Fibroblast of peridontal ligament (primary cell): ENCODE measurements at regions not wholly inside any gene's neighbourhood (a gene's known extent, or its start where the extent isn't known, plus 50 kb on each side); places are given as distances from the start of the nearest gene placed in this dataset.
"Not testable (repeated sequence)": the region's sequence is repeated elsewhere in the genome, so short reads cannot be mapped to it uniquely, and the experiment has no call there.

ENCODE experiments used
- DNase-seq: peaks from one replicate; pipeline ENCODE4 v3.0.0-alpha.2; 2010; ENCODE audit errors: extremely low read depth

DNA sequence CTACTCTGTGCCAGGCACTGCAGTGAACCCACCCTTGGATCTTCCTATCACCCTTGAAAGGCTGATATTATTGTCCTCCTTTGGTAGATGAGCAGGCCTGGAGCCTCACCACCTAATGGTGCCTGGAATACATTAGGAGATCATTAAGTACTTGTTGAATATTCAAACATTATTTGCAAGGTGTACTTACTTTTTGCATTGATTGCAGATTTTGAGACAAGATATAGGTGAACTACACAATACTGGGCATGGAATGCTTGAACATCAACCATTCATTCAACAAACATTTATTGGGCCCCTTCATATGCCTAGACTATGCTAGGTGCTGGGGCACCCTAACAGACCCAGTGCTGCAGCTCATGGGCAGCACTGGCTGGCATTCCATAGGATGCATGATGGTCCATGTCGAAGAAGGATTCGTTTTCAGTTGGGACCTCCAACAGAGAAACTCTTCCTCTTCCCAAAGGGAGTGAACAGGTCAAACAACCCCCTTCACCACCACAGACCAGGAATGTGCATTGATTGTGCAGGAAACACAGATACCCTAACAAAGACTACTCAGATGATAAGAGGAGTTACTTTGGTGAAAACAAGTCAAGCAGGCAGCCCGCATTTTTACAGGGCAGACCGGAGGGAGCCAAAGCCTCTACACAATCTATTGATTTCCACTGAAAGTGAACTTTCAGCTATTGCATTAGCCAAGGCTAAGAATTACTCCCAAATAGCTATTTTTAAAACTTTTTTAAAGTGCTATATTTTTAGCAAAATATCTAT lies 149.6 kb upstream of the SH3BP4 start:
- no peak for DNase-seq

DNA sequence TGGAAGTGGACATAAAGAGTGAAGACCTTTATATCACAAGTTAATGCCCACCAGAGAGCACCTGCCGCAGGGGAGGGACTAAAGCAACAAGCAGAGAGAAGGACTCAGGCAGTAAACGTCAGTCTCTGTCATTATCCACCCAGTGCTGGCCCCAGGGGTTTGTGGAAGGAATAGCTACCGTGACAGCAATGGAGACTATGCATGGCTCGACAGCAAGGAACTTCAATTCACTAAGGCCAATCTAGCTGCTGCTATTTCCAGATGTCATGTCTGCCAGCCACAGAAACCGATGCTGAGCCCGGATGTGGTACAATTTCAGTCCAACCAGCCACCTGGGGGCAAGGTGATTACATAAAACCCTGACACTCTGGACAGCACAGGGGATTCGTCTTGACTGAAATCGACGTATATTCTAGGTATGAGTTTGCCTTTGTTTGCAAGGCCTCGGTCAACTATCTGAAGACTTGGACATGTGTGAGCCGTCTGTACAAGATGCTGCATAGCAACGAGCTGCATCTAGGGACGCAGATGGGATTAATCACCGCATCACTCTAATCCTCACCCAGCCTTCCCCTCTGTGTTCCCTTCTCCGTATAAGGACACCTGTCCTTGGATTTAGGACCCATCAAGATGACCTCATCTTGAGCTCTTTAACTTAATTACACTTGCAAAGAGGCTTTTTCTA lies 154.1 kb upstream of the SH3BP4 start:
- DNase-seq = no peak

DNA sequence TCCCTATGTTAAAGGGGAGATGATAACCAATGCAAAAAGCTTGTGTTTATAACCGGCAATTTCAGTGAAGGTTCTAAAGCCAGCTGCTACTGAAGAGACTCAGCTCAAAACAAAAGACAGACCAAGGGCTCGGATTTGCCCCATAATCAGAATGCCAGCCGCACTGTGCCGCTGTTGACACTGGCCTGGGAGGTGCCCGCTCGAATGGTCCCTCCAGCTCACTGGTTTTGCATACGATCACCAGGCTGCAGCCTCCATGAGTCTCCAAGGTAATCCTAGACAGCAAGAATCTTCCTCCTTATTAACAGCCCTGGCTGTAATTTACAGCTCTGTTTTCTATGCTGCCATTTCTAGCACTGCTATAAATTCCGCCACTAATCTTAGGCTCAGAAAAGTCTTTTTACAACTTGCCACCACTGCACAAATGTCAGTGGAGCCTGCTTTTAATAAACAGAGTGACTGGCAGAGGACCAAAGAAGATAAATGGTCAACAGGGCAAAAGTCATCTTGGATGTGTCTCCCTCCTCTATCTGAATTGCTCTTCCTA lies 155.7 kb upstream of the SH3BP4 start:
- DNase-seq = no peak

DNA sequence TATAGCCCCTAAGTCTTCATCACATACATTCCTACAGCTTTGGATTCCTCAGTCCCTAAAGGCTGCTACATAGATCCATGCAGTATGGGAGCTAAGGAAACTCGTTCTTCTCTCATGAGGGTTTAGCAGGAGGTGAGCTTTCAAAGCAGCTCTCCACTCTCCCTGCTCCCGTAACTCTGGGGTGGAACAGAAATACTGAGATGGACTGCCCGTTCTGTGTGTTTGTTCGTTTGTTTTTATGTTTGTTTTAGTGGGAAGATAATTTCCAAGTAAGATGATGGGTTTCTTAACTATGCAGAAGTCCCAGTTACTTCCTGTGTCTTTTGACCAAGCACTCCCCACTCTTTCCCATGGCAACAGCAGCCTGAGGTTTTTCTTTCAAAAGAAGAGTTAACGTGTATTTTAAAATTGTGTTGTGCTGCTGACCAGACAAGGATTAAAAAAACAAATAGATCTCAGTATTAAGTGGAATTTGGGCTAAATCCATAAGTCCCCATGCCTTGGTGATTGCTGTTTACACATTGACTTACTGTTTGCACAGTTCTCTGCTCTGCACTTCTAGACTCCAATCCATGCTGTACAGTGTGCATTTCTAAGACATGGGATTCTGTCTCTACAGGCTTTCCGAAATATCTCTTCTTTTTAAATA lies 156.4 kb upstream of the SH3BP4 start:
- peak; percentile 40 for DNase-seq

DNA sequence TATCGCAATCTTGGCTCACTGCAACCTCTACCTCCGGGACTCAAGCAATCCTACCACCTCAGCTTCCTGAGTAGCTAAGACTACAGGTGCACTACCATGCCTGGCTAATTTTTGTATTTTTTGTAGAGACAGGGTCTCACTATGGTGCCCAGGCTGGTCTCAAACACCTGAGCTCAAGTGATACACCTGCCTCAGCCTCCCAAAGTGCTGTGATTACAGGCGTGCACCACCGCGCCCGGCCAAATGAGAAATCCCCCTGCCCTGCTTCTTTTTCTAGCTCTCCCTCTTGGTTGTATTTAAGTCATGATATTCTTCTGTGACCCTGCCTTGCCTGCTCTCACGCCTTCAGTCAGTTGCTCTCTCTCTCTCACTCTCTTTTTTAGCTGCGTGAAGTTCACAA lies 157.0 kb upstream of the SH3BP4 start:
- DNase-seq = no peak

DNA sequence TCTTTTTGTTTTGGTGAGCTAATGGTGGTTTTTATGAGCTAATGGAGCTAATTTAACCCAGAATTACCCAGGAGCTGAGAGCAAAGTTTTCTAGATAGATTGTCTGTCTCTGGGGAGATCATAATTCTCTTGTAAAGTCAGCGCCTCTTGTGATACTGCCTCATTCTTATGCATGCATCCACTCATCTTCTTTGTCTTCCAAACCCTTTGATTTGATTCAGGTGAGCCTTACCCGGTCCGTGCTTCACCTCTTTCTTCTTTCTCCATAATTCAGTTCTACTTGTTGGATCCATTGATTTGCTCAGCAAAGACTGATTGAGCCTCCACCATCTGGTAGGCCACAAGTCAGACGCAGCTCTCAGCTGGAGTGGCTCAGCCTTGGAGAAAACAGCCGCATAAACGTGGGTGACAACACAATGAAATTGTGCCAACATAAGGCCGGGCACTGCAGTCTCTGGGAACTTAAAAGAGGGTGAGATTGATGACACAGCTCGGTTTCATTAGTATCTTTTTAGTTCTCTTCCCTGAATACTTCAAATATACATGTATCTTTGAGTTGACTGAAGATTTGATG lies 158.5 kb upstream of the SH3BP4 start:
- no peak for DNase-seq

DNA sequence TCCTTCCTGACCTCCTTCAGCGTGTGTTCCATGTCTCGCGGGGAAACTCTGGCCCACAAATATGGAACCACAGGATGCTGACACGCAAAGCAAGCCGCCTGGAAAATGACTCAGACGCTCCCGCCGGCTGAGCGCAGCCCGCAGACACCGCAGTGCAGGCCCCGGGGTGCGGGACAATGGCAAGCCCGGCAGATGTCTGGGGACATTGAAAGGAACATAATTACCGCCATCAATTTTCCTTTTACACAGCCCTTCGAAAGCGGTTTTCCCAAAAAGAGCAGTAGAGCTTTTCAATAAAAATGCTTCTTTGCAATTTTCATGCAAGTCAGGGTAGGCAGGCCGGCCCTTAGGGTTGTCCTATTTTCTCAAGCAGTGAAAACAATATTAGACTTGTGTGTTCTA lies 159.2 kb upstream of the SH3BP4 start:
- peak; percentile 80 for DNase-seq

DNA sequence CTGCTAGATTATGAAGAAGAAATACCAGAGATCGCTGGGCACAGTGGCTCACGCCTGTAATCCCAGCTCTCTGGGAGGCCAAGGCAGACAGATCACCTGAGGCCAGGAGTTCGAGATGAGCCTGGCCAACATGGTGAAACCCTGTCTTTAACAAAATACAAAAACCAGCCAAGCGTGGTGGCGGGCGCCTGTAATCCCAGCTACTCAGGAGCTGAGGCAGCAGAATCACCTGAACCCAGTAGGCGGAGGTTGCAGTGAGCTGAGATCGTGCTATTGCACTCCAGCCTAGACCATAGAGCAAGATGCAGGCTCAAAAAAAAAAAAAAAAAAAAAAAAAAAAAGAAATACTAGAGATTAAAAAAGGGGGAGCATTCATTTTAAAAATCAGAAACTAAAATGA lies 159.7 kb upstream of the SH3BP4 start:
- not testable (repeated sequence) for DNase-seq

DNA sequence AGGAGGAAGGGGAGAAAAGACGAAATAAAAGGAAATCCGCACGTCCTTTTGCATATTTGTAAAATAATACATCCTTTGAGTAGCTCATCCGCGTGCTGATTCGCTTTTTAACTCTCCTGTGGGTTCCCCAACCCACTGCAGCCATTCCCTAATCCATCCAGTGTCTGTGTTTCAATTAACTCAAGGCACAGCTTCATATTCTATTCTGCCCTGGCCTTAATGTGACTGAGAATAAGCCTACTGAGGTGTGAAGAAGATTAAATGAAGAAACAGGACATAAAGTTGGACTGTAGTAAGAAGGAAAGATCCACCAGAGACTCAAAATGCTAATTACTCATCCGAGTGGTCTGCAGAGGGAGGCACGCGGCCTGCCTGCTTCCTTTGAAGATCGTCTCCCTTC lies 161.4 kb upstream of the SH3BP4 start:
- DNase-seq = no peak

DNA sequence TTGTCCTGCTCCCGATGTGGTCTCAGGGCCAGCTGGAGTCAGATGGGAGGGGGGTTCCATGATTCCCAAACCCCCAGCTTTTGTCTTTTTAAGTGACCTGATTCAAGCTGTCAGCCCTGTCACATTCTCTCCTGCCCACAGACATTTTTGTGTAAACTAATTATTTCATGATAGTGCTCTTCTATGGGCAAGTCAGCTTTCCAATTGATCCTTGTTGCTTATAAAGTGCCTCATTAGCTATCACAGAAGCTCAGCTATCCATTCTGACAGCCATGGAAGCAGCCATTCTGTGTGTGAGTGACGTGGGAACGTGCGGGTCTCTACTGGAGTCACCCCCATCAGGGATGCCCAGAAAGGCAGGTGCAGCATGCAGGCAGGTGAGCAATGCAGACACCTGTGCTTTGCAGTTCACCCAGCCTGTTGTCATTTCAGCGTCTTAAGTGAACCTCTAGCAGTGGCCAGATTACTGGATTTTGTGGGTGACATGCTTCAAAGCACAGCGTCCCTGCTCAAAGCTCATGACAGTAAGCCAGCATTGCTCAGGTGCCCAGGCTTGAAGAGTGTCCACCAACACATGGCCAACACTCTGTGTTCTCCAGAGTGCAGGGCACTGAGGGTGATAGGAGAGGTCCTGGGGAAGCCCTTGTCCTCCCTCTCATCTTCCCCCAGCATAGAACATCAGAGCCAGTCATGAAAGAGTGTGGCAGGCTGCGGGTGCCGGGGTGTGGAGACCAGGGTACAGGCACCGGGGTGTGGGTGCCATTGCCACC lies 162.1 kb upstream of the SH3BP4 start:
- DNase-seq = no peak

DNA sequence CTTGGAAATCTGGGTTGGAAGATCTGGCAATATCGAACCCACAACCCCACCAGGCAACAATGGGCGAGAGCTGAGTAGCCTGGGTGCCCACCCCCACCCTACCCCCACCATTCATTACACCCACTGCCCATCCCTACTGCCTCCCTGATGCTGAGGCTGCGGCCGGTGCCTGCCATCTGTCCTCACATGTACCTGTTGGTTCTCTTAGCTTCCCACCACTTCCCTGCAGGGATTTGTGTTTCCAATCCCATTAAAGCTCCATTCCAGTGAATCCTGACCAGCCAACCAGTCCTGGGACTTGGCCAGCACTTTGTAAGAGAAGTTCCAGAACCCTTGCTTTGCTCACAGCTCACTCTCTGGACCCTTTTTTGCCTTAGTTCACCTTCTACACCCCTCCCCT lies 163.0 kb upstream of the SH3BP4 start:
- DNase-seq = no peak

DNA sequence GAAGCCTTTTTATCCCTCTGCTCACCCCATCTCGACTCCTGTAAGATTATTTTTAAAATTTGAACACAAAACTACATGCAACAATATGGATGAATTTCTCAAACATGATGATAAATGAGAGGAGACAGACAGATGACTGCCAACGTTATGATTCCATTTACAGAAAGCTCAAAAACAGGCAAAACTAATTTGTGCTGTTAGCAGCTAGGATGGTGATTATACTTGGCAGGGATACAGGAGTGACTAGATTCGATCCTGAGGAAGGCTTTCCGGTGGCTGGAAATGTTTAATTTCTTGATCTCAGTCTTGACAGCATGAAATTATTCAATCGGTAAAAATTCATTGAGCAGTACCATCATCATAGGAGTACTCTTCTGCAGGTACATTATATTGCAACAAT lies 163.4 kb upstream of the SH3BP4 start:
- no peak for DNase-seq

DNA sequence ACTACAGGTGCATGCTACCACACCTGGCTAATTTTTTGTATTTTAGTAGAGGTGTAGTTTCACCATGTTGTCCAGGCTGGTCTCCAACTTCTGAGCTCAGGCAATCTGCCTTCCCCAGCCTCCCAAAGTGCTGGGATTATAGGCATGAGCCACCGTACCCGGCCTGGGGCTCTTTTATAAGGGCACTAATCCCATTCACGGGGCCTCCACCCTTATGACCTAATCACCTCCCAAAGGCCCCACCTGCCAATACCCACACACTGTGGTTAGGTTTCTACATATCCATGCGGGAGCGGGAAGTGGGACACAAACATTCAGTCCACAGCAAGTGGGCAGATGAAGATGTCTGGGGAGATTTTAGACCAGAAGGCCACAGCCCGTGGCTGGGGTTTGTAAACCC lies 164.7 kb upstream of the SH3BP4 start:
- no peak for DNase-seq

DNA sequence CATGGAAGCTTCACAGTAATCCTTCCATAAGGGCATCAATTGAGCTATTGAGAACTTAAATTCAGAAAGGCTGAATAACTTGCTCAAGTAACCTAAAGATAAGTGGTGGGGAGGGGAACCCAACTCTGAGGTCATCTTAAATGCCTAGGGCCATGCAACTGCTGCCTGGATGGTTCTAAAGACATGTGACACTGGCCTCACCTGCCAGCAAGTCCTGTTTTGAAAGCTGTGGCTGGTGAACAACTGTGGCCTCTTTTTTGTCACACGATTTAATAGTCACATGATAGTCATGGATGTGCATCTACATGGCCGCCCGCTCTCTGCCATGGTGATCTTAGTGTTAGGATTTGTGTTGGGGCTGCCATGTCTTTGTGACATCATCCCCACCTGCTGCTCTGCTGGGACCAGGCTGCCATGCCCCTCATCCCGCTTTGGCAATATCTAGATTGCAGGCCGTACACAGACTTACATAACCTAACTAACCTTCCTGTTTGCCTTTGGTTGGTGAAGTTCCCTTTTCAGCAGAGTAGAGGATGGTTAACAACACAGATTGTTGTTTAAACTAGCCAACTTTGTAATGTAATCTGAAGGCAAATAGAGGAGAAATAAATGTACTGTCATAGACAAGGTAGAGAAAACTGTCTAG lies 177.9 kb upstream of the SH3BP4 start:
- no peak for DNase-seq

DNA sequence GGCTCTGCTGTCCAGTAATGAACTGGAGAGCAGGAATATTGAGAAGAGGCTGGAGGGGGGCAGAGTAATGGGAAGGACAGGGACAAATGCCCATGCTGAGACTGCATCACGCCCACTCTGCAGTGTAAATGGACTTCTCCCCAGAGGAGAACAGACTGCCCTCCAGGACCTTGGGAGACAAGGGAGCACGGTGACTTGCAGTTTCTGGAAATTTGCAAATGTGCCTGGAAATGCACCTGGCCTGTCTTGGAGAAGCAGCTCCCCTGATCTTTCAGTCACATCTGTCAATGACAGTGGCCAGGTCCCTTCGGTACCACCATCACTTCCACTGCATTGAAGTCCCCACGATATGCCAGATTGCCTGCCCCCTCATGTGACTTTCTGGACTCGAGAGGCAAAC lies 178.7 kb upstream of the SH3BP4 start:
- DNase-seq = no peak

DNA sequence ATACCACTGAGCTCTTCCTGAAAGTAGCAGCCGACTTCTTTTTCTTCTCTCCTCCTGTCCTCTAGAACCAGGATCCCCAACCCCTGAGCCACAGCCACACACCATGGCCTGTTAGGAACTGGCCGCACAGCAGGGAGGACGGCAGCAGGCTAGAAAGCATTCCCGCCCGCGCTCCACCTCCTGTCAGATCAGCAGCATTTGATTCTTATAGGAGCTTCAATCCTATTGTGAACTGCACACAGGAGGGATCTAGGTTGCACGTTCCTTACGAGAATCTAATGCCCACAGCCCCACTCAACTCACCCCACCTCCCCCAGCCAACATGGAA lies 179.1 kb upstream of the SH3BP4 start:
- no peak for DNase-seq

DNA sequence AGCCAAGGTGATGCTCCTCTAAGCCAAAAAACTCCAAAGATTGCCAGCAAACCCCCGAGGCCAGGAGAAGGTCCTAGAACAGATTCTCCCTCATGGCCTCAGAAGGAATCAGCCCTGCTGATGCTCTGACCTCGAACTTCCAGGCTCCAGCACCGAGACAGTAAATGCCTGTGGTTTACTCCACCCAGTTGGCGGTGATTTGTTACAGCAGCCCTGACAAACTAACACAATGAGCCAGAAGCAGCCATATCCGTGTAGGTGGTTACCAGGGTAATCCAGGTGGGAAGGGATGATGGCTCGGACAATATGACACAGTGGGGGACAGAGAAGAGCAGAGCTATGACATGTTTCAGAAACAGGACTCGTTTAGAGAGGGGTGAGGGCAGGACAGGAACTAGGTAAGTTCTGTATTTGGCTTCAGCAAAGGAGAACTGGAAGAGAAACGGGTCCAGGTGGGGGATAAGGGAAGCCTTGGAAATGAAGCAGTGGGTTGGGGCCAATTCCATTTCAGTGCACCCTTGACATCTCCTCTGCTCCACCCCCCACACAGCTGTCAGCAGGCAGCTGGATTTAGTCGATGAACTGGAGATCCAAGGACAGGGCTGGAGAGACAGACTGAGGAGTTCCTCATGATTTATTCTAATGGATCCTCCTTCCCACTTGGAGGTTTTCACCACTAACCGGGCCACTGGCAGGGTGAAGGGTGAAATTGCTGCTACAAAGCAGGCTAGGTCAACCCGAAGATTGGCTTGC lies 179.7 kb upstream of the SH3BP4 start:
- DNase-seq = no peak

DNA sequence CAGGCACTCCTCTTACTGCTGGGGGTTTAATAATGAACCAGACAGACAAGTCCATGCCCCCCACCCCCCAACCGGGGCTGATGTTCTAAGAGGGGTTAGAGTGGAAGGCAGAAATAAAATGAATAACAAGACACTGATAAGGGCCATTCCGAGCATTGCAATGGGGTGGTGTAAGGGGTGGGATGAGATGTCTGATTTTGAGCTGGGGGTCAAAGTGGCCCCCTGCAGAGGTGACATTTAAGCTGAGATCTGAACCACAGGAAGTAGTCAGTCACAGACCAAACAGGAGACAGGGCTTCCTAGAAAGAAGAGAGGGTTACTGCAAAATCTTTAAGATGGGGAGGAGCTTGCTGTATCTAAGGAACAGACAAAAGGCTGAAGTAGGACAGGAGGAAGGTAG lies 180.6 kb upstream of the SH3BP4 start:
- DNase-seq = no peak

DNA sequence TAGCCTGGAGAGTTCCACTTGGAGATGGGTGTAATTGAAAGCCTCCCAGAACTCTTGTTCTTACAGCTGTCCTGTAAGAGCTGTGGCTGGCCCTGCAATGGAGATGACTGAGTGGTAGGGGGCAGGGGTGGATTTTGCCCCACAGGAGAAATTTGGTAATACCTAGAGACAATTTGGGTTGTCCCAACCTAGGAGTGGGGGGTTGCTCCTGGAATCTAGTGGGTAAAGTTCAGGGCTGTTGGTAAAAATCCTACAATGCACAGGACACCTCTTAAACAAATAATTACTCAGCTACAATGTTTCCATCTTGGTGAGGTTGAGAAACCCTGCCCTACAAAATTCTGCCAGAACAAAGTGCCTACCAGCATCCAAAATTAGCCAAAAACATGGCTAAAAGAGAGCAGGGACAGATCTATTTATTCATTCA lies 181.1 kb upstream of the SH3BP4 start:
- no peak for DNase-seq

DNA sequence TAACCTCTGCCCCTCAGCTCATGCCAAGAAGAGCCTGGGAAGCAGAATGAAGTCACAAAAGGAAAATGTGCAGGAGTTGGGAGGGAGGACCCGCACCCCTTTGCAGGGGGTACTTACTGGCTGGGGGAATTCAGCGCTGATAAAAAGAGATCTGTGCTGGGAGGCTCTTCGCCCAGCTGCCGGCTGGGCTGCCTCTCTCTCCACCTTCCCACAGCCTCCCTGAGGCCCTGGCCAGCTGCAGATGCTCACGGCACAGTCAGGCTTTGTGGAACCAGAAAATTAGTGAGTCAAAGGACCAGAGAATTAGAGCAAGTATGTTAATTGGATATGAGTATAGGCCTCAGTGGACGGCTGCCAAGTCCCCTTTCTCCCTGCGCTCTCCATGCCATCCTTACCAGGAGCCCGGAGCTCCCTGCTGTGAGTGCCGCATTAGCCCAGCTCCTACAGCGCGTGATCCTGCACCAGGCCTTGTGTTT lies 181.7 kb upstream of the SH3BP4 start:
- DNase-seq = no peak
